ENCODE measurements at regions not wholly inside any gene's neighbourhood (a gene's known extent, or its start where the extent isn't known, plus 50 kb on each side); places are given as distances from the start of the nearest gene placed in this dataset.

DNA sequence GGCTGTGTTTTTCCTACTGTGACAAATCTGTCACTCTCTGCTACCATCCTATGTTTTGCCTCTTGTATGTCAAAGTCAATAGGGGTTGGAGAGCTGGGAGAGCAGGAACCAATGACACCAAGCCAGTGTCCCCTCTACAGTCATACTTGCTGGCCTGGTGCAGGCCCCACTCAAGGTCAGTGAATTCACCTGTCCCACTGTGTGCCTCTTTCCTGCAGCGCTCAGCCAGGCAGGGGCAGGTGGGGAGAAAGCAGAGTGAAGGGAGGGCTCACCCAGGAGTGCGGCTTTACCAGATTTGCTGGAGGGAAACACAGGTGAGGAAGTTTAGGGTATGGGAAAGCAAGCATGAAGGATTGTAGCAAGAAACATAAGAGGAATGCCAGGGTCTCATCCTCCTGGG lies 114.5 kb downstream of the GYPC start:
- Histone ChIP-seq H3K36me3 (ENCODE audit: control insufficient read depth in 2 of 3, insufficient read depth in 3 of 3, low read length in 3 of 3) (no peaks in the 10 kb centered on the region), H3K9me3 (ENCODE audit: control insufficient read depth in 2 of 3, insufficient read depth in 1 of 3, low read length in 3 of 3) (no peaks in the 10 kb centered on the region), H3K27ac (ENCODE audit: low read depth in 2 of 2, low read length in 2 of 2) (no peak overlapping the region), H3K4me3 (ENCODE audit: low read length in 3 of 3) (no peak overlapping the region), H3K9ac (ENCODE audit: low read length in 3 of 3) (no peak overlapping the region), H3K27me3 (ENCODE audit: control insufficient read depth, insufficient read depth, low read length) (no peaks in the 10 kb centered on the region), H3K4me1 (ENCODE audit: control insufficient read depth in 2 of 3, insufficient read depth in 2 of 3, low read depth in 1 of 3, low read length in 3 of 3) (no peaks in the 10 kb centered on the region)
- FAIRE-seq (no peak), DNase-seq (no peak)
- intact Hi-C loops (cut with DNase I) = no loop called here
- TF ChIP-seq, protein P1, sequence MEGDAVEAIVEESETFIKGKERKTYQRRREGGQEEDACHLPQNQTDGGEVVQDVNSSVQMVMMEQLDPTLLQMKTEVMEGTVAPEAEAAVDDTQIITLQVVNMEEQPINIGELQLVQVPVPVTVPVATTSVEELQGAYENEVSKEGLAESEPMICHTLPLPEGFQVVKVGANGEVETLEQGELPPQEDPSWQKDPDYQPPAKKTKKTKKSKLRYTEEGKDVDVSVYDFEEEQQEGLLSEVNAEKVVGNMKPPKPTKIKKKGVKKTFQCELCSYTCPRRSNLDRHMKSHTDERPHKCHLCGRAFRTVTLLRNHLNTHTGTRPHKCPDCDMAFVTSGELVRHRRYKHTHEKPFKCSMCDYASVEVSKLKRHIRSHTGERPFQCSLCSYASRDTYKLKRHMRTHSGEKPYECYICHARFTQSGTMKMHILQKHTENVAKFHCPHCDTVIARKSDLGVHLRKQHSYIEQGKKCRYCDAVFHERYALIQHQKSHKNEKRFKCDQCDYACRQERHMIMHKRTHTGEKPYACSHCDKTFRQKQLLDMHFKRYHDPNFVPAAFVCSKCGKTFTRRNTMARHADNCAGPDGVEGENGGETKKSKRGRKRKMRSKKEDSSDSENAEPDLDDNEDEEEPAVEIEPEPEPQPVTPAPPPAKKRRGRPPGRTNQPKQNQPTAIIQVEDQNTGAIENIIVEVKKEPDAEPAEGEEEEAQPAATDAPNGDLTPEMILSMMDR (IDR thresholded peaks at IDR 0.05; ENCODE audit: borderline replicate concordance, extremely low read depth, insufficient read depth) = no peak

DNA sequence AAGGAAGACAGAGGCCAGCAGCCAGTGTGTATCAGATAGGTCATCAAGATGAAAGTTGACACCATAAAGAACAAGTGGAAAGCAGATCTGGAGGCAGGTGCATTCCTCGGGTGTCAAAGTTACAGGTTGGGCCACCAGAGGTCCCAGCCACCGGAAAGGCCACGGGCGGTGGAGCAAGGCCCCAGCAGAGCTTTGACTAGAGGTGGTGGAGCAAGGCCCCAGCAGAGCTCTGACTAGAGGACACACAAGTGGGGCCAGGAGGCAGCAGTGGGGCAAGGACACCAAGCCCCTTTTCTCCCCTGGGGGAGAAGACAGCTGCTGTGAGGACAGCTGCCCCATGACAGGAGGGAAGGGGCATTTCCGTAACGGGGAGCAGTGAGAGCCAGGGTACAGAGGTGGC lies 115.1 kb downstream of the GYPC start:
- DNase-seq (no peak), FAIRE-seq (no peak)
- intact Hi-C loops (cut with DNase I) = no loop called here
- Histone ChIP-seq H3K27me3 (ENCODE audit: control insufficient read depth, insufficient read depth, low read length) (no peaks in the 10 kb centered on the region), H3K4me1 (ENCODE audit: control insufficient read depth in 2 of 3, insufficient read depth in 2 of 3, low read depth in 1 of 3, low read length in 3 of 3) (no peaks in the 10 kb centered on the region), H3K27ac (ENCODE audit: low read depth in 2 of 2, low read length in 2 of 2) (no peak overlapping the region), H3K4me3 (ENCODE audit: low read length in 3 of 3) (no peak overlapping the region), H3K9me3 (ENCODE audit: control insufficient read depth in 2 of 3, insufficient read depth in 1 of 3, low read length in 3 of 3) (no peaks in the 10 kb centered on the region), H3K9ac (ENCODE audit: low read length in 3 of 3) (no peak overlapping the region), H3K36me3 (ENCODE audit: control insufficient read depth in 2 of 3, insufficient read depth in 3 of 3, low read length in 3 of 3) (no peaks in the 10 kb centered on the region)
- TF ChIP-seq, protein P1 (IDR thresholded peaks at IDR 0.05; ENCODE audit: borderline replicate concordance, extremely low read depth, insufficient read depth) = no peak

DNA sequence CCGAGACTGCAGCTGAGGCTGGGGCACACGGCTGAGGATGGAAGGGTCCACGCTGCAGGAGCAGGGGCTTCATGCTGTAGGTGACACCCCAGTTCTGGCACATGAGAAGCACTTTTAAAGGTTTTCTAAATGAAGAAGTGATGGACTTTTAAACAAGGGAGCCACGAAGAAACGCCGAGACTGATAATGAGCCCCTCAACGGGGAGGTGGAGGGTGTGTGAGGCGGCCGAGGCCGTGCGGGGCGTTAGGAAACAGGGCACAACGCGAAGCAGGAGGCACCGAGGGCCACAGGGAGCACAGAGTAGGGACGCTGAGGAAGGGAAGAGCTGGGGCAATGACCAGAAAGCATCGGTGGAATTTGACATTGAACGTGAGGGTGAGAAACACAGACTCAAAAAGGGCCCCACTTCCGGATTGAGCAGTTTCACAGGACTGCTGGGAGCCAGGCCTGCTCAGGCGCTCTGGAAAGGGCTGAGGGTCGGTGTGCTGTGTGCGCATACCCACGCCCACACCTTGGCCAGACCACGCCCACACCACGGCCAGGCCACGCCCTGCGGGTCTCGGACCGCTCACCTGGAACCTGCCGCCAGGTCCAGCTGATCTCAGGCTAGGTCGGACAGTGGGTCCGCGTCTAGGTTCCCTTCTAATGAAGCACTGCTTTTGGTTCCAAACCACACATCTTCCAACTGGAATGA lies 115.7 kb downstream of the GYPC start:
- no peak for FAIRE-seq
- TF ChIP-seq, protein P1 (IDR thresholded peaks at IDR 0.05; ENCODE audit: borderline replicate concordance, extremely low read depth, insufficient read depth) = no peak

DNA sequence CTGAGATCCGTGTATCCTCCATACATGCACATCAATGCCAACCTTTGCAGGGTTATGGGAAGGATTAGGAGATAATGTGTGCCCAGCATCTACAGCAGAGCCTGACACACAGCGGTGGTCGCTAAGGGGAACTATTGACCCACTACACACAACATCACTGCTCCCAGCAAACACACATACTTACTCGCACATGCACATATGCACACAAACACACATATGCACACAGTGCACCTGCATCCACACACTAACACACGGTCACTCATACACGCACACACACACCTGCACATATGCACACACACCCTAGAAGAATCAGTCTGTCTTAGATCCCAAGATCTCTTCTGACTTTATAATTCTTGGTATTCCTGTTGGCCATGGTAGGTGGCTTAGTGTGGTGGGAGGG lies 118.3 kb downstream of the GYPC start:
- TF ChIP-seq, protein P1 (IDR thresholded peaks at IDR 0.05; ENCODE audit: borderline replicate concordance, extremely low read depth, insufficient read depth) = no peak
- H3K9me3 ChIP-seq (ENCODE audit: control insufficient read depth in 2 of 3, insufficient read depth in 1 of 3, low read length in 3 of 3) = no peaks in the 10 kb centered on the region
- no peak overlapping the region for H3K27ac ChIP-seq (ENCODE audit: low read depth in 2 of 2, low read length in 2 of 2)
- no peaks in the 10 kb centered on the region for H3K4me1 ChIP-seq (ENCODE audit: control insufficient read depth in 2 of 3, insufficient read depth in 2 of 3, low read depth in 1 of 3, low read length in 3 of 3)
- DNase-seq (no peak), FAIRE-seq (no peak)
- intact Hi-C loops (cut with DNase I) = no loop called here
- no peak overlapping the region for H3K9ac ChIP-seq (ENCODE audit: low read length in 3 of 3)
- no peaks in the 10 kb centered on the region for H3K27me3 ChIP-seq (ENCODE audit: control insufficient read depth, insufficient read depth, low read length)
- H3K4me3 ChIP-seq (ENCODE audit: low read length in 3 of 3) = no peak overlapping the region
- H3K36me3 ChIP-seq (ENCODE audit: control insufficient read depth in 2 of 3, insufficient read depth in 3 of 3, low read length in 3 of 3) = no peaks in the 10 kb centered on the region

More for the DNA sequence above, 115.7 kb downstream of the GYPC start:
- no peak for DNase-seq
- no peaks in the 10 kb centered on the region for H3K4me1 ChIP-seq (ENCODE audit: control insufficient read depth in 2 of 3, insufficient read depth in 2 of 3, low read depth in 1 of 3, low read length in 3 of 3)
- intact Hi-C loops (cut with DNase I) = no loop called here
- no peak overlapping the region for H3K4me3 ChIP-seq (ENCODE audit: low read length in 3 of 3)
- H3K27me3 ChIP-seq (ENCODE audit: control insufficient read depth, insufficient read depth, low read length) = no peaks in the 10 kb centered on the region
- H3K36me3 ChIP-seq (ENCODE audit: control insufficient read depth in 2 of 3, insufficient read depth in 3 of 3, low read length in 3 of 3) = no peaks in the 10 kb centered on the region
- no peak overlapping the region for H3K27ac ChIP-seq (ENCODE audit: low read depth in 2 of 2, low read length in 2 of 2)
- no peaks in the 10 kb centered on the region for H3K9me3 ChIP-seq (ENCODE audit: control insufficient read depth in 2 of 3, insufficient read depth in 1 of 3, low read length in 3 of 3)
- no peak overlapping the region for H3K9ac ChIP-seq (ENCODE audit: low read length in 3 of 3)
